Stimulated activated CD4-positive, alpha-beta T cell treated with anti-CD3 and anti-CD28 coated beads, Interleukin-4, amount 100 ng/mL, for 4 hours (primary cell): ENCODE measurements at regions not wholly inside any gene's neighbourhood (a gene's known extent, or its start where the extent isn't known, plus 50 kb on each side); places are given as distances from the start of the nearest gene placed in this dataset.
"Not testable (repeated sequence)": the region's sequence is repeated elsewhere in the genome, so short reads cannot be mapped to it uniquely, and the experiment has no call there.

Experiments used
- DNase-seq, 2 experiments: peaks; one replicate each; pipeline ENCODE4 v3.0.0-alpha.2; 2020

- not testable (repeated sequence) for DNase-seq
These were observed 192.9 kb downstream of the SPDYE17 start for GRCh38 chr7:76839214-76839613.

- DNase-seq, result not testable (repeated sequence)
These were observed 193.8 kb downstream of the SPDYE17 start for GRCh38 chr7:76838357-76838756.

GRCh38 chr7:76829233-76829632, 202.2 kb upstream of the POMZP3 start:
- DNase-seq, result not testable (repeated sequence)

- DNase-seq, result not testable (repeated sequence)
These were observed 199.1 kb upstream of the POMZP3 start for GRCh38 chr7:76826181-76826580.

GRCh38 chr7:76809856-76810255, 182.8 kb upstream of the POMZP3 start:
- DNase-seq, result not testable (repeated sequence)

GRCh38 chr7:76807588-76808100, 180.6 kb upstream of the POMZP3 start:
- not testable (repeated sequence) for DNase-seq

- DNase-seq, result not testable (repeated sequence)
These were observed 179.4 kb upstream of the POMZP3 start for GRCh38 chr7:76806460-76806859.

GRCh38 chr7:76806010-76806409, 178.9 kb upstream of the POMZP3 start:
- not testable (repeated sequence) for DNase-seq

- not testable (repeated sequence) for DNase-seq
These were observed 178.2 kb upstream of the POMZP3 start for GRCh38 chr7:76805262-76805661.

- DNase-seq, result not testable (repeated sequence)
These were observed 170.6 kb upstream of the POMZP3 start for GRCh38 chr7:76797639-76798038.

GRCh38 chr7:76780693-76781092, 153.6 kb upstream of the POMZP3 start:
- DNase-seq, result not testable (repeated sequence)

- not testable (repeated sequence) for DNase-seq
These were observed 147.2 kb upstream of the POMZP3 start for GRCh38 chr7:76774279-76774678.

- not testable (repeated sequence) for DNase-seq
These were observed 144.9 kb upstream of the POMZP3 start for GRCh38 chr7:76771980-76772379.

GRCh38 chr7:76763977-76764376, 136.9 kb upstream of the POMZP3 start:
- not testable (repeated sequence) for DNase-seq

- not testable (repeated sequence) for DNase-seq
These were observed 133.6 kb upstream of the POMZP3 start for GRCh38 chr7:76760546-76761220.

GRCh38 chr7:76739538-76739937, 112.5 kb upstream of the POMZP3 start:
- not testable (repeated sequence) for DNase-seq

GRCh38 chr7:76736724-76737123, 109.6 kb upstream of the POMZP3 start:
- DNase-seq, result not testable (repeated sequence)

- DNase-seq, result not testable (repeated sequence)
These were observed 109.0 kb upstream of the POMZP3 start for GRCh38 chr7:76736091-76736490.

GRCh38 chr7:76735668-76736067, 108.6 kb upstream of the POMZP3 start:
- not testable (repeated sequence) for DNase-seq

- not testable (repeated sequence) for DNase-seq
These were observed 101.5 kb upstream of the POMZP3 start for GRCh38 chr7:76728571-76728974.

- DNase-seq, result not testable (repeated sequence)
These were observed 96.8 kb upstream of the POMZP3 start for GRCh38 chr7:76723928-76724327.

GRCh38 chr7:76716551-76716950, 89.5 kb upstream of the POMZP3 start:
- not testable (repeated sequence) for DNase-seq

- DNase-seq, result not testable (repeated sequence)
These were observed 85.8 kb upstream of the POMZP3 start for GRCh38 chr7:76712926-76713325.

- not testable (repeated sequence) for DNase-seq
These were observed 84.6 kb upstream of the POMZP3 start for GRCh38 chr7:76711648-76712047.

GRCh38 chr7:76709703-76710102, 82.6 kb upstream of the POMZP3 start:
- DNase-seq, result not testable (repeated sequence)
